IMR-90 (cell line): ENCODE measurements at regions not wholly inside any gene's neighbourhood (a gene's known extent, or its start where the extent isn't known, plus 50 kb on each side); places are given as distances from the start of the nearest gene placed in this dataset.
"Not testable (repeated sequence)": the region's sequence is repeated elsewhere in the genome, so short reads cannot be mapped to it uniquely, and the experiment has no call there.

Experiments used
- ATAC-seq: fragments of 200-7000 bp; cut with Tn5 transposase; 2 replicates; pipeline ENCODE4 v1.9.1; 2020; ENCODE audit warnings: low read depth, mild to moderate bottlenecking, moderate library complexity
- BruUV-seq: library from RNA; stranded (reverse); fragments of 400-500 nt; replicated peaks from 2 replicates; lab custom pipeline; 2021; lab: Mats Ljungman, UMichigan
- CTCF ChIA-PET: fragments of 300-600 bp; formaldehyde crosslinking; extraction: SDS; loops from one replicate; lab custom pipeline; 2021; ENCODE audit warnings: antibody characterized with exemption; lab: Yijun Ruan, JAX
- POLR2A ChIA-PET: fragments of 300-600 bp; sonication (Branson Sonifier 250); formaldehyde crosslinking; loops from one replicate; lab custom pipeline; 2022; ENCODE audit warnings: antibody characterized with exemption; ENCODE audit not compliant: unreplicated experiment; lab: Charles Lee
- DNase-seq: peaks from one replicate; pipeline ENCODE4 v3.0.0; 2013
- H2AFZ ChIP-seq: replicated peaks from 2 replicates; pipeline ENCODE3; 2013; ENCODE audit warnings: low read length, mild to moderate bottlenecking; ENCODE audit not compliant: poor library complexity
- H2AK5ac ChIP-seq: 2 replicates; pipeline ENCODE4 v1.6.1; 2013; ENCODE audit warnings: low read depth, low read length, inconsistent platforms
- H2AK9ac ChIP-seq: replicated peaks from 2 replicates; pipeline ENCODE3; 2013; ENCODE audit warnings: mild to moderate bottlenecking, low read depth, low read length, moderate library complexity; ENCODE audit not compliant: poor library complexity
- H2BK120ac ChIP-seq: 2 replicates; pipeline ENCODE4 v1.6.1; 2013; ENCODE audit warnings: low read depth, low read length, inconsistent platforms
- H2BK15ac ChIP-seq: 3 replicates; pipeline ENCODE4 v1.6.1; 2013; ENCODE audit warnings: low read depth, low read length, inconsistent platforms
- H2BK20ac ChIP-seq: 2 replicates; pipeline ENCODE4 v1.6.1; 2013; ENCODE audit warnings: low read depth, mild to moderate bottlenecking, inconsistent platforms, low read length, moderate library complexity
- H2BK5ac ChIP-seq: 2 replicates; pipeline ENCODE4 v1.6.1; 2013; ENCODE audit warnings: mild to moderate bottlenecking, low read depth, low read length, inconsistent platforms; ENCODE audit not compliant: poor library complexity, severe bottlenecking
- H3K14ac ChIP-seq: replicated peaks from 2 replicates; pipeline ENCODE4 v1.6.1; 2013; ENCODE audit warnings: low read depth, low read length, inconsistent platforms
- H3K18ac ChIP-seq: 2 replicates; pipeline ENCODE4 v1.6.1; 2013; ENCODE audit warnings: low read depth, low read length, control low read depth
- H3K23ac ChIP-seq: 2 replicates; pipeline ENCODE4 v1.6.1; 2013; ENCODE audit warnings: low read depth, low read length, inconsistent platforms
- H3K27ac ChIP-seq: 2 replicates; pipeline ENCODE4 v1.5.1; 2013; ENCODE audit warnings: mild to moderate bottlenecking, control low read depth, low read length; ENCODE audit not compliant: insufficient read depth
- H3K27me3 ChIP-seq: 2 replicates; pipeline ENCODE4 v1.6.1; 2013; ENCODE audit warnings: low read length; ENCODE audit not compliant: control insufficient read depth, insufficient read depth
- H3K36me3 ChIP-seq: 2 replicates; pipeline ENCODE4 v1.6.1; 2013; ENCODE audit warnings: low read length, mixed read lengths; ENCODE audit not compliant: control insufficient read depth, insufficient read depth
- H3K4ac ChIP-seq: 2 replicates; pipeline ENCODE4 v1.6.1; 2013; ENCODE audit warnings: low read depth, low read length, inconsistent platforms
- H3K4me1 ChIP-seq: 2 replicates; pipeline ENCODE4 v1.6.1; 2013; ENCODE audit warnings: low read length, mixed read lengths; ENCODE audit not compliant: control insufficient read depth, insufficient read depth
- H3K4me2 ChIP-seq: 2 replicates; pipeline ENCODE4 v1.6.1; 2013; ENCODE audit warnings: low read depth, mild to moderate bottlenecking, control low read depth, low read length, moderate library complexity
- H3K4me3 ChIP-seq: 2 replicates; pipeline ENCODE4 v1.5.1; 2013; ENCODE audit warnings: low read depth, mild to moderate bottlenecking, control low read depth, low read length, moderate library complexity; ENCODE audit not compliant: insufficient read depth
- H3K56ac ChIP-seq: 2 replicates; pipeline ENCODE4 v1.6.1; 2013; ENCODE audit warnings: low read length, inconsistent platforms; ENCODE audit not compliant: insufficient read depth; ENCODE audit errors: extremely low read depth
- H3K79me1 ChIP-seq, 2 experiments: 2 replicates each; pipeline ENCODE4 v1.6.1; 2013; ENCODE audit warnings: low read length in 2 of 2, inconsistent platforms in 1 of 2, low read depth in 1 of 2
- H3K9ac ChIP-seq: 2 replicates; pipeline ENCODE4 v1.6.1; 2013; ENCODE audit warnings: low read depth, low read length, control low read depth
- H3K9me1 ChIP-seq: 2 replicates; pipeline ENCODE4 v1.6.1; 2013; ENCODE audit warnings: low read length, inconsistent platforms; ENCODE audit not compliant: insufficient read depth
- H3K9me3 ChIP-seq: 2 replicates; pipeline ENCODE4 v1.6.1; 2013; ENCODE audit warnings: low read length; ENCODE audit not compliant: control insufficient read depth, insufficient read depth
- H4K20me1 ChIP-seq: 2 replicates; pipeline ENCODE4 v1.6.1; 2013; ENCODE audit warnings: low read length, inconsistent platforms; ENCODE audit not compliant: insufficient read depth
- H4K5ac ChIP-seq: 2 replicates; pipeline ENCODE4 v1.6.1; 2013; ENCODE audit warnings: mild to moderate bottlenecking, low read depth, low read length, control low read depth
- H4K8ac ChIP-seq, 2 experiments: 2 replicates each; pipeline ENCODE4 v1.6.1; 2013; ENCODE audit warnings: low read depth in 2 of 2, low read length in 2 of 2, control low read depth in 1 of 2, inconsistent platforms in 1 of 2
- H4K91ac ChIP-seq: 2 replicates; pipeline ENCODE4 v1.6.1; 2013; ENCODE audit warnings: low read depth, low read length, inconsistent platforms; ENCODE audit not compliant: insufficient read depth
- FOS ChIP-seq: fragments of 150-350 bp; IDR thresholded peaks from 2 replicates; pipeline ENCODE4 v1.6.1; 2016; ENCODE audit warnings: low read depth, low read length
- MAFK ChIP-seq: IDR thresholded peaks from 2 replicates; pipeline ENCODE4 v1.6.1; 2012; ENCODE audit warnings: low read depth, low read length, improper control_type of control experiment
- RCOR1 ChIP-seq: IDR thresholded peaks from 2 replicates; pipeline ENCODE4 v1.6.1; 2012; ENCODE audit warnings: mild to moderate bottlenecking, low read length, improper control_type of control experiment; ENCODE audit not compliant: insufficient replicate concordance
- WGBS, 2 experiments: methylation state at CpG; one replicate each; pipeline versions ENCODE4 v1.1.5 to v1.1.7; 2013; ENCODE audit warnings: missing lambda C conversion rate in 2 of 2; ENCODE audit not compliant: insufficient read length in 1 of 2; ENCODE audit errors: extremely low coverage in 2 of 2; 5-methylcytosine and 5-hydroxymethylcytosine counted together
- dilution Hi-C: fragments of 300-500 bp; cut with HindIII; formaldehyde crosslinking; loops from one replicate; pipeline ENCODE4 v1.14.3; 2018; ENCODE audit warnings: low sequenced_read_pairs; ENCODE audit not compliant: unreplicated experiment
- in situ Hi-C: fragments of 300-500 bp; cut with MboI; formaldehyde crosslinking; loops from 3 replicates; pipeline ENCODE4 v1.14.3; 2019; ENCODE audit warnings: low sequenced_read_pairs, inconsistent platforms, mixed read lengths
- intact Hi-C: fragments of 100-400 bp; cut with micrococcal nuclease; formaldehyde crosslinking; loops from 2 replicates; pipeline ENCODE4 v1.10.0; 2022

GRCh38 chr17:30599428-30600059 lies 122.3 kb downstream of the GOSR1 start (continued):
- TF ChIP-seq MAFK, result no peak

DNA sequence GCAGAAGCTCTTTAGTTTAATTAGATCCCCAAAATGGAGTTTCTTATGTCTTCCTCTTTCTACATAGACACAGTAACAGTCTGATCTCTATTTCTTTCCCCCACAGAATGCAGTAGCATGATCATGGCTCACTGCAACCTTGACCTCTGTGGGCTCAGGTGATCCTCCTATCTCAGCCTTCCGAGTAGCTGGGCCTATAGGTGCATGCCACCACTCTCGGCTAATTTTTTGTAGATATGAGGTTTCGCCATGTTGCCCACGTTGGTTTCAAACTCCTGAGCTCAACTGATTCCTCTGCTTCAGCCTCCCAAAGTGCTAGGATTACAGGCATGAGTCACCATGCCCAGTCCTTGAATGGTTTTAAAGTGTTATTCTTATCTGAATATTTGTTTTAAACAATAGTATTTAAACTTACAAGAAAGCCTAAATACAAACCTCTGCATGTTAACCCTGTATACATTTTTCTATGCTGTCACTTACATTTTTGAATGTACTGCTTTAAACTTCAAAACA lies 120.6 kb downstream of the GOSR1 start:
- 0 out of 2 replicates have a peak overlapping the region, but pooled peaks have one; percentile 9 for H3K4ac ChIP-seq
- no peaks in the 10 kb centered on the region for H3K36me3 ChIP-seq
- TF ChIP-seq RCOR1 (no peak), FOS (0 out of 2 replicates have a peak, but pooled peaks have one; percentile 31)
- no peak overlapping the region for H2BK20ac ChIP-seq
- ChIA-PET CTCF (interaction anchor here (0.5 to 0.9 kb wide), 2 partner anchors 13 to 218 kb away, joined by 3 read pairs; no protein-coding TSS in a partner anchor), POLR2A (no interaction called here)
- ATAC-seq, result peak; percentile 8; the same call in 1 of the 2 replicates
- peak; percentile 52 for DNase-seq
- no peak overlapping the region for H4K8ac ChIP-seq
- no peak overlapping the region for H2AK5ac ChIP-seq
- in situ Hi-C loops (no loop called here), intact Hi-C loops (no loop called here), dilution Hi-C loops (no loop called here)
- no peaks in the 10 kb centered on the region for H4K20me1 ChIP-seq
- H3K23ac ChIP-seq, result no peak overlapping the region
- no peaks in the 10 kb centered on the region for H3K27me3 ChIP-seq
- H3K27ac ChIP-seq, result no peak overlapping the region
- H3K4me3 ChIP-seq, result no peak overlapping the region
- H3K79me1 ChIP-seq, result peaks cover 0 to 12% of the 10 kb centered on the region in 2 experiments
- no peak overlapping the region for H3K9ac ChIP-seq
- peak overlapping the region; percentile 67; the same call in 1 of the 2 replicates for H3K18ac ChIP-seq
- H3K14ac ChIP-seq, result no peak overlapping the region
- no peak overlapping the region for H3K56ac ChIP-seq
- peaks cover 2% of the 10 kb centered on the region for H3K4me1 ChIP-seq
- 0 out of 2 replicates have a peak, but pooled peaks cover 2% of the 10 kb centered on the region for H3K9me1 ChIP-seq
- H2BK5ac ChIP-seq, result no peak overlapping the region
- BruUV-seq, result no TSS peak
- no peak overlapping the region for H2BK120ac ChIP-seq
- H4K5ac ChIP-seq, result no peak overlapping the region
- WGBS, 2 experiments, result no CpG with 5 or more reads among the region's 4 CpGs
- H4K91ac ChIP-seq, result no peak overlapping the region
- peak overlapping the region; percentile 90 for H3K4me2 ChIP-seq
- H2AK9ac ChIP-seq, result no peak overlapping the region
- H2BK15ac ChIP-seq, result no peak overlapping the region
- H3K9me3 ChIP-seq, result no peaks in the 10 kb centered on the region
- H2AFZ ChIP-seq, result no peak overlapping the region

GRCh38 chr17:30596948-30597775 lies 120.0 kb downstream of the GOSR1 start:
- dilution Hi-C loops, in situ Hi-C loops, H2AK5ac ChIP-seq, H3K9me1 ChIP-seq, H2AFZ ChIP-seq, H3K27me3 ChIP-seq, H3K56ac ChIP-seq, DNase-seq, H2BK5ac ChIP-seq, H4K20me1 ChIP-seq, H3K4ac ChIP-seq, ATAC-seq, POLR2A ChIA-PET, H3K18ac ChIP-seq, H4K8ac ChIP-seq, H3K9ac ChIP-seq, BruUV-seq, H3K4me2 ChIP-seq, CTCF ChIA-PET, H4K91ac ChIP-seq, H3K23ac ChIP-seq, H2AK9ac ChIP-seq, H3K14ac ChIP-seq, H4K5ac ChIP-seq, H2BK120ac ChIP-seq, H3K9me3 ChIP-seq, H2BK15ac ChIP-seq, H3K27ac ChIP-seq, H2BK20ac ChIP-seq, intact Hi-C loops, H3K4me1 ChIP-seq, H3K4me3 ChIP-seq, H3K36me3 ChIP-seq: not testable (repeated sequence)
- H3K79me1 ChIP-seq, result peaks cover 0 to 12% of the 10 kb centered on the region in 2 experiments
- WGBS, 2 experiments, result no CpG with 5 or more reads among the region's 8 CpGs
